ENCODE measurements at regions not wholly inside any gene's neighbourhood (a gene's known extent, or its start where the extent isn't known, plus 50 kb on each side); places are given as distances from the start of the nearest gene placed in this dataset.
"Not testable (repeated sequence)": the region's sequence is repeated elsewhere in the genome, so short reads cannot be mapped to it uniquely, and the experiment has no call there.

DNA sequence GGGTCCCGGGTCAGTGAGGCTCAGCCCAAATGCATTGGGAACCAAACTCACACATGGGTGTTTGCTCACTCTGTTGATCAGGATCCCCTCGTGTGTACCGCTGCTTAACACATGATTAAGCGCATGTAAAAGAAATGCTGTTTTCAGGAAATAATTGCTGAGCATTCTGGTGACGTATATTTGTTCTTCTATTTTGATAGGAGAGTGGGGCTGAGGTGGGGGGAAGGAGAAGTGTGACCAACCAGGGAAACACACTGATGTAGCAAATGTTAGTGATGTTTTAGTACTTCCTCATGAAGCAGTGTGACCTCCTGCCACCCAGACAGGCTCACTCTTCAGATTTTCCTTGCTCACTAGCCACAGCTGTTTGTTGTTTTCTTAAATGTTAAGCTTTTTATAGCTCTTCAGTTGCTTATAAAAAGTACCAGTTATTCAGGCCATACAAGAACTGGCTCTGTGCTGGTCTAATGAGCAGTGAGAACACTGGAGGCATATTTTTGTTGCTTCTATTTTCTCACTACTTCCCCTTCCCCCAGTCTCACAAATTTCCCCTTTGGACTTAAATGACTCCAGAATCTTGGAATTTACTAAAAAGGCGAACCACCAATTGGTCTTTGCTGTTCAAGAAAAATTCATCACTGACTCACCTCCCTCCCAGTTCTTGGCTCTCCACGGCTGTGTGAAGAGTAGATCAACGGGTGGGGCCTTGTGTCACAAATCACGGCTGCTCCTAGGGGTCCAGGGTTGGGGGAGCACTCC is 79.2 kb upstream of the BACH2 start:
- DNase-seq (ENCODE audit: low read depth in 4 of 4, low spot score in 2 of 4), result peak in 1 of 4 donors; percentile 52

DNA sequence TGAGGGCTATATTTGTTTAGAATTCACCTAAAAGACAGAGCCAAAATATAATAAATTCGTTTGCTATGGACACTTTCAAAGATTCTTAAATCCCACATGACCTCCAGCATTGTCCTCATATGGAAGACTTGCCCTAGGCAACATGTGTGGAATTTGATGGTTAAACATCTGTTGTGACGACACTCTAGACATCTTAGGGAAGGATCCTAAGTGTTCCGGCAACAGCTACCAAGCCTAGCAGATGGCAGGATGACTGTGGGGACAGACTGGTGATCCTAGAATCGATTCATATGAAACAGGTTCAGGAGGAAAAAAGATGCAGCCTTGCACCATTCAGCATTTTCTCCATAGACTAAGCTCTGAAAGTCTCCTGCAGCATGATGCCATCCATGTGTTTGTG is 77.6 kb upstream of the BACH2 start:
- no peak for DNase-seq (ENCODE audit: low read depth in 4 of 4, low spot score in 2 of 4)

DNA sequence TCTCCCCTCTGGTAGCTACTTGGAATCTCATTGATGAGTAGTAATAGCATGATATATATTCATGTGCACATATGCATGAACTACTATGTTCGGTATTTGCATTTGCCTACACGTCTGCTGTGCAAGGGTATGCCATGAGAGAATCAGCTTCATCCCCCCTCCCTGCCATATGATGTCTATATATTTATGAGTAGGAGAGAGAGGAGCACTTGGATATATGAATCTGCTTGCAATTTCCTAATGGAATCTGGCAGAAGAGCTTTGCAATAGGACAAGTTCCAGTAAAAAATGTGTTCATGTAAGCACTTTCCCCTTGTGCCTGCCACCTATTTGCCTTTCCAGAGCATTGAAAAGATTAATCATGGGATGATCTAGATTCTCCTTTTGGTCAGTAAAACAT is 76.2 kb upstream of the BACH2 start:
- DNase-seq (ENCODE audit: low read depth in 4 of 4, low spot score in 2 of 4), result no peak

DNA sequence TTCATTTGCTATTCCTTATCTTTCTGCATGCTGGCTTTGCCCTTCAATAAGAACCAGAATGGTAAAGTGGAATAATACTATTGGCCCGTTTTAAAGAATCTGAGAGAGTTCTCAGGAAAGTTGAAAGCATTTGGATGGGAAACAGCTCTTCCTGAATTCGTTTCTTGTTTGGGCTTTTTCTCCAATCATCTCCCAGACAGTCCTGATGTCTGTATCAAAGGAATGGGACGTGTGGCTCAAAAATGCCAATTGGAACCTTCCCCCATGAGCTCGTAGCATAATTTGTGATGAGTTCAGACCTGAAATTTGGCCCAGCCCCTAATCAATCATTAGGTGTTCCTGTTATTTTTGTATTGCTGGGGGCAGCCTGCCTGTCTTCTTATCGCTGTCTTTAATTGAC is 75.8 kb upstream of the BACH2 start:
- no peak for DNase-seq (ENCODE audit: low read depth in 4 of 4, low spot score in 2 of 4)

DNA sequence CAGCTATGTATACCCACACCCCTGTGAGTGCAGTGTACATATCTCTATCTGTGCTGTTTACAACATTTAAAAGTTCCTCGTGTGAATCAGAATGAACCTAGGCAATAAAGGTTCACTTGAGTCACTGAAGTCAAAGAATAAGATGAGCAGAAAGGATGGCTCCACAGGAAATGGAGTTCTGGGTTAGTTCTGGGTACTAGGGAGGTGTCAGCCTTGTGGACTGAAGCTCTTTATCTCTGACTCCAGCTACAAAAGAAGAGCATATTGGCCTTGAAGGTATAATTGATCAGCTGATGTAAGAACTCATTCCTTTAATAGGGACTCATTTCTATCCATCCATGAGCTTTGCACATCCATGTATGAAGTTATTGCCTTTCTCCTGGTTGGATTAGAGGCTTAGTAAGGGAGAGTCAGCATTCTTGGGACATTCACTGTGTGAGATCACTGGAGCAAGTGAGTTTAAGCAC is 73.9 kb upstream of the BACH2 start:
- DNase-seq (ENCODE audit: low read depth in 4 of 4, low spot score in 2 of 4), result no peak

DNA sequence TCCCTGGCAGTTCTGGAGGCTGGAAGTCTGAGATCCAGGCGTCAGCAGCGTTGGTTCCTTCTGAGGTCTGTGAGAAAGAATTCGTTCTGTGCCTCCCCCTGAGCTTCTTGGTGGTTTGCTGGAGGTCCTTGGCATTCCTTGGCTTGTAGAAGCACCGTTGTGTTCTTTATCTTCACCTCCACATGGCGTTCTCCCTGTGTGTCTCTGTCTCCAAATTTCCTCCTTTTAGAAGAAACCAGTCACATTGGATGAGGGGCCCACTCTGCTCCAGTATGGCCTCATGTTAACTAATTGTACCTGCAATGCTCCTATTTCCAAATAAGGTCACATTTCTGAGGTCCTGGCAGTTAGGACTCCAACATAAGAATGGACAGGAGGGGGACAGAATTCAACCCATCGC is 73.0 kb upstream of the BACH2 start:
- no peak for DNase-seq (ENCODE audit: low read depth in 4 of 4, low spot score in 2 of 4)

DNA sequence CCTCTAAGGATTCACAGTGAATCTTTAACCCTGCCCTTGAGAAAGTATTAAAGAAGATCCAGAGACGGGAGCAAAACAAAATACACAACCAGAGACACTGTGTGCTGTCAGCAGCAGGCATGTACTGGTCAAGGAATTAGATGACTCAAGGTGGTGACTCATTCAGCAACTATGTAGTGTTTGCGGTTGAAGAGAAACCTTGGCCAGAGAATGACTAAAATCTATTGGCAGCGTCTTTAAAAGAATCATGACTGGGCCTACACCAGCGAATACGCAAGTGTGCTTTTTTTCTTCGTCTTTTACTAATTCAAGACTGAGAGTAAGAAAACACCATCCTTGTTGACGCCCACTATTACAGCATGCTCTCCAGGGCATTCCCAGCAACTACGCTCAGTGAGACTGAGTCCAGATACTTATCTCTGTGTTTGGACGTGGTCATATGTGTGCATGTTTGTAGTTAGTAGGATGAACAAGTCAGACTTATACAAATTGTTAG is 72.4 kb upstream of the BACH2 start:
- no peak for DNase-seq (ENCODE audit: low read depth in 4 of 4, low spot score in 2 of 4)

DNA sequence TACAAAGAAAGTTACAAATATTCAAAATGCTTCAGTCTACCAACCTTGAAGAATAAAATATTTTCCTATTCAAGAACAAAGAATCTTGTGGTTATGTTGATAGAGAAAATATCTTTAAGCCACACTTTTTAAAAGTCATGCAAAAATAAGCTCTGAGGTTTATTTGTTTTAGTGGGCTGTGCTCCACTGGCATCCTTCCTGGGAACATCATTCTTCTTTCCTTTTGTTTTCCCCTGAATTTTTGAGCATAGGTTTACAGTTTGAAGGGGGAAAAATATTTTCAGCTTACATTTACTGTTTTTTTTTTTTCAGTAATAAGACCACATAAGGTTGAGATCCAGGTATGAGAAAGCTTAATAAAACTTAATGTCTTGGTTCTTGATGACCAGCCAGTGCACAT is 72.0 kb upstream of the BACH2 start:
- no peak for DNase-seq (ENCODE audit: low read depth in 4 of 4, low spot score in 2 of 4)

DNA sequence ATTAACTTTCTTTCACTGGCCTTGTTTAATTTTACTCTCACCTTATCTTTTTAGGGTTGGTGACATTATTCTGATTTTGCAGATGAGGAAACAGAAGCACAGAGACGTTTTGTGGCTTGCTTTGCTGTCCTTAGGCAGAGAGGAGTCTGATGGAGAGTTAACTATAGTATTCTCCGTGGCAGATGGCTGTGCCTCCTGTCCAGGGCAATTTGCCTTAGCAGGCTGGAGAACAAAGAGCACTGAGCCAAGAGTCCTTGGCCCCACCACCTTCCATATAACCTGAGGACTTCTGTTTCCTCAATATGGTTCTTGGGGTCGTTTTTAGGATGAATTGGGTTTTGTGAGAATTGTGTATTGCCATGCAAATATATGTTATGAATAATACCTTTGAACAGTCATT is 71.4 kb upstream of the BACH2 start:
- no peak for DNase-seq (ENCODE audit: low read depth in 4 of 4, low spot score in 2 of 4)

DNA sequence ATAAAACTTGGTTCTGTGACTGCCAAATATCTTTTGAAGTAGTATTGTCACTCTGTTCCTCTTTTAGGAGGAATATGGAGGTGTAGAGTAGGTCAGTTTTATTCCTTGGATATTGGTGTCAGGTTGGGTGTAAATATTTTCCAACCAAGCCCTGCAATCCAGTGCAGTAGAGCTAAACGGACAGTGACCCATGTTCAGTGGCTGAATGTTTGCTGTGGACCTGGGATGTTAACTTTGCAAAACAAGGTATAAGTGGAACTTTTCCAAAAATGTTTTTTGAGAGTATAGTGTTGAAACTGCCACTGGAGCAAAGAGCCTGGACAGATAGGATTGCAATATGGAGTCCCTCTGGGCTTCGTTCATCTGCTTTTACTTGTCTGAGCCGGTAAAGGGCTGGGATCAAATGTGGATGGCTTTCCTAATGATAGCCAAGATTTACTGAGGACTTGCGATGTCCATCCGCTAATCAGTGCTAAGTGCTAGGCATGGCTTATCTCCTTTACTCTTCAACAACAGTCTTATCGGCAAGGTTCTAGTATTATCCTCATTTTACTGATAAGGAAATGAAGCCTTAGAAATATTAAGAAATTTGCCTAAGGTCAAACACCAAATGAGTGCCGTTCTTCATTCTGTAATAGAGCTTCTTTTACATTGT is 69.0 kb upstream of the BACH2 start:
- DNase-seq (ENCODE audit: low read depth in 4 of 4, low spot score in 2 of 4), result no peak

DNA sequence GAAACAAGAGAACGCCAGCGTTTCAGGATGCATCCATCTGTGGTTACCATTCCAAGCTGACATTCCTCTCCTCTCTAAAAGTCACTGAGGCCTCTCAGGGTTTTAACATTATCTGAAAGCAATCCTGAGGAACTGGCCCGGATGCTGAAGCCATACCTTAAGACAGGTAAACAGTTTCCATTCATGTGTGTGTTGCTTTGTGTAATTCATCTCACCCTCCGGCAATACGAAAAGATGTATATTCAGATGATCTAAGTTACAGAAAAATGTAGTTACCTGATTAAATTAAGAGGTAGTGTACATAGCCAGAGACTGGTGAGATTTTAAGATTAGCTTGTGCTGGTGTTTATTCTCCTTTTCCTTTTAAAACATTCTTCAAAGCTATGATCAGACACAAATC is 68.4 kb upstream of the BACH2 start:
- DNase-seq (ENCODE audit: low read depth in 4 of 4, low spot score in 2 of 4), result no peak

DNA sequence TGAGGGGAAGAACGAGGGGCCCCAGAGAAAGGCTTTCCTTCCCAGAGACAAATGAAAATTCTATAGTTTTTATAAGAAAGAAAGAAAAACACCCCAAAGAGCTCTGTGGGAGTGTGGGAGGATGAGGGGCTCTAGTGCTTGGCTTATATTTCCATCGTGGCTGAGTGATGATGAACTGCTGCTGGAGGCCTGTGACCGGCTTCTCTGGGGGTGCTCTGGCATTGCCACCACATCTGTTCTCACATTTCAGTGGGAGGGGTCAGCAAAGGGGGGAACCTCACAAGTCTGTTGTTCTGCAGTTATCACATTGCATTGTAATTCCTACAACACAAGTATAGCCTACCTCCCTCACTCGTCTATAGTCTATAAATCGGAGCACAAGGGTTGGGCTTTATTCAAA is 67.6 kb upstream of the BACH2 start:
- DNase-seq (ENCODE audit: low read depth in 4 of 4, low spot score in 2 of 4), result peak in 1 of 4 donors; percentile 35

DNA sequence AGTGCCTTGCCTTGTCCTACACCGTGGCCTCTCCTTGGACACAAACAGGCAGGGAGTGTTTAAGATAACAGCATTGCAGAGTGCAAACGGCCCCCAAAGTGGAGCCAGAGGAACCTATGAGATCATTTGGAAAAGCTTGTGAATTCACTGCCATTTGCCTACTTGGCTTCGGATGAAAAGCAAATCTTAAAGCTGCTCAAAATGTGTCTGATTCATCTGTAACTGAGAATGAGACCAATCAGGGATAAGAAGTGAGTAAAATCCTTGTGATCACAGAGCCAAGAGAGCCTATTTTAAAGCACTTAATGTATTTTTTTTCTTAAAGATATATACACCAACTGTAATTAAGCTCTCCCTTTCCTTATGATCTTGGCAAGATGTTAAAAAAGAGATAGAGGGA is 65.7 kb upstream of the BACH2 start:
- no peak for DNase-seq (ENCODE audit: low read depth in 4 of 4, low spot score in 2 of 4)

DNA sequence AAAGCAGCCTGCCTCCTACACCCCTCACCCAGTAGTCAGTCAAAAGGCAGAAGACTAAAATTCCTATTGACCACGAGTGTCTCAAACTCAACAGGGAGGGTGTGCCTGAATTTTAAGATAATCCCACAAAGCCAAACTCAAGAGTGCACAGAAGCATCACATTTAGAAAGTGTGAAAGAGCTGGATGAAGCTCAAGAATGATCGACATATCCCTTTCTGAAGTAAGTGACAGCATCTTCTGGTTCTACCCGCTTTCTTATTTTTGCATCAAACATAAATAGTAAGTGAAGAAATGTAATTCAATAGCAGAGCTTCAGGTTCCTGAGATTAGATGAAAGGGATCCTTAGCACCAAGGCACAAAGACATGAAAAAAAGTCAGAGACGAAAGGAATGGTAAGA is 64.5 kb upstream of the BACH2 start:
- DNase-seq (ENCODE audit: low read depth in 4 of 4, low spot score in 2 of 4), result no peak

DNA sequence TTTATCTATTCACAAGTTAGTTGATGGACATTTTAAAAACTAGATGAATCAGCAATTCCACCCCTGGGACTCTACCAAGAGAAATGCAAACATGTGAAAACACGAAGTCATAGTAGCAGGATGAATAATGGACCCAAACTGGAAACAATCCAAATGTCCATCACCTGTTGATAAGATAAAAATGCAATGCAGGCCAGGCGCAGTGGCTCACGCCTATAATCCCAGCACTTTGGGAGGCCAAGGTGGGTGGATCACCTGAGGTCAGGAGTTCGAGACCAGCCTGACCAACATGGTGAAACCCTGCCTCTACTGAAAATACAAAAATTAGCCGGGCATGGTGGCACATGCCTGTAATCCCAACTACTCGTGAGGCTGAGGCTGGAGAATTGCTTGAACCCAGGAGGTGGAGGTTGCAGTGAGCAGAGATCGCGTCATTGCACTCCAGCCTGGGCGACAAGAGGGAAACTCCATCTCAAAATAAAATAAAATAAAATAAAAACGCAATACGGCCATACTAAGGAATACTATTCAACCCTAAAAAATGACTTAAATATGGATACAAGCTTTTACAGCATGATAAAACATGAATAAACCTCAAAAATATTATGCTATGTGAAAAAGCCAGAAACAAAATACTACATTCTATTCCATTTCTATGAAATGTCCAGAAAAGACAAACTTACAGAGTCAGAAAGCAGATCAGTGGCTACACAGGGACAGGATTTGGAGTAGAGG is 61.6 kb upstream of the BACH2 start:
- not testable (repeated sequence) for DNase-seq (ENCODE audit: low read depth in 4 of 4, low spot score in 2 of 4)

DNA sequence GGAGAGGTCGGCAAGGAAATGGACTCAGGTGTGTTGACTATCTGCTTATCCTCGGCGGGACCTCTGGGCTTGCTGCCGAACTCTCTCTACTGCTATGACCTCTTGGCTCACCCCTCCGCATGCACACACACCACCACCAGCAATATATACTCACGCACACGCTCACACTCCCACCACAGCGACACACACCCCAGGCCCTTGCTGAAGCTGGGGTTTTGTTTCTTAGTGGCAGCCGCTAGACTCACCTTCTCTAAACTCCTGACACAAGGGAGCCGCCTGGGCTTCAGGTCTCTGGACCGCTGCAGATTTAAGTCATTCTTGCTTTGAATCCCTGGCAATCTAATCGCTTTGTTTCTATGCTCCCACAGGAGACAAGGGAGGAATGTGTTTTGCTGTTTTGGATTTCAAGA is 59.4 kb upstream of the BACH2 start:
- DNase-seq (ENCODE audit: low read depth in 4 of 4, low spot score in 2 of 4), result no peak

DNA sequence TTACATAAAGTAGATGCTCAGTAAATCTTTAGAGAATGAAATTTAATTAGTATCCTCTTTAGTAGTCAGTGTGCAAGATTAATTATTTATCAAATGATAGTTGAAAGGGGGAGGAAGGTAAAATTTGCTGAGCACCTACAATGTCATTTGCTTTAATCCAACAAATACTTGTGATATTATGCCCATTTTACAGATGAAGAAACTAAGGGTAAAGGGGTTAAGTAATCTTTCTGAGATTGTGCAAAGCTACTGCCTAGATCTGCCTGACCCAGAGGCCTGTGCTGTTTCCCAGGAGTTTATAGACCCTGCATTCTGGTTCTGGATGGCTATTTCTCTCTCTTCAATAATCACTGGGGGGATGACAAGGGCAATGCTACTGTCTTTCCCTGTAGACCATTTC is 58.3 kb upstream of the BACH2 start:
- DNase-seq (ENCODE audit: low read depth in 4 of 4, low spot score in 2 of 4), result no peak

DNA sequence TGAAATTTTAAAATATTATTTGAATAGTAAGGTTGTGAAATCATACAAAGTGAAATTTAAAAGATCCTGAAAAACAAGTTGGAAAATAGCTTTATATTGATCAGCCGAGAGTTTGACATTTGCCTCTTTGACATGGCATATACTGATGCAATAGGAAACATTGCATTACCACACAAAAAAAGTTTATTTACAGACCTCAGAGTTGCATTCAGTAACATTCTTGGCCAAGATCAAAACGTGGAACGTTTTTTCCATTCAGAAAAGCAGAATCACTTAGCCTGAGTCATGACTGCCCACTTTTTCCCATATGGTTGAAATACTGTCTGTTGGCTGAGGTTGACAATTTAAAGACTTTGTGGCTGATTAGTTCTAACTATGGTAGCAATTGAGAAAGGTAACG is 55.1 kb upstream of the BACH2 start:
- DNase-seq (ENCODE audit: low read depth in 4 of 4, low spot score in 2 of 4), result no peak

DNA sequence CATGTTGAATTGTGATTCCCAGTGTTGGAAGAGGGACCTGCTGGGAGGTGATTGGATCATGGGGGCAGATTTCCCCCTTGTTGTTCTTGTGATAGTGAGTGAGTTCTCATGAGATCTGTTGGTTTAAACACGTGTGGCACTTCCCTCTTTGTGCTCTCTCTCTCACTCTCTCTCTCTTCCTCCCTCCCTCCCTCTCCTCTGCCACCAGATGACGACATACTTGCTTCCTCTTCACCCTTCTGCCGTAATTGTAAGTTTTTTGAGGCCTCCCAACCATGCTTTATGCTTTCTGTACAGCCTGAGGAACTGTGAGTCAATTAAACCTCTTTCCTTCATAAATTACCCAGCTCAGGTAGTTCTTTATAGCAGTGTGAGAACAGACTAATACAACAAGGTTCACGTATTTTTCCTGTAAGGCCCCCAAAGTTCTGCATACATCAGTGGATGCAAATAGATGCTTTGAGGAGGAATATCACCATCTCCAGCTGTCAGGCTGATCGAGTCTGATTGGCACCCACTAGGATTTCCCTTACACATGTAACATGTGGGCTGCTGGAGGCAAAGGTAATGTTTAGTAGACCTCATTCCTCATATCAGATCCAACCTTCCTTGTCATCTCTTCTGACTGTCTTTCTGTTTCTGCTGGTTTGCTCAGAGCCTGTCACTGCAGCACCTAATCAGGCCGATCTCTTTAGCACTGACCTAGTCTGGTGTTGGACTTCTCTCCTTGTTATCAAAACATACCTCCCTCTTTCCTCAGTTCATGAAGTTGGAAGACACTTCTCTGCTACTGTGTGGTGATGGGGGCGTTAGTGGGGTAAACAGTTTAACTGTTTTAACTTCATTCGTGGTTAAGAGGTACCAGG is 54.3 kb upstream of the BACH2 start:
- no peak for DNase-seq (ENCODE audit: low read depth in 4 of 4, low spot score in 2 of 4)

DNA sequence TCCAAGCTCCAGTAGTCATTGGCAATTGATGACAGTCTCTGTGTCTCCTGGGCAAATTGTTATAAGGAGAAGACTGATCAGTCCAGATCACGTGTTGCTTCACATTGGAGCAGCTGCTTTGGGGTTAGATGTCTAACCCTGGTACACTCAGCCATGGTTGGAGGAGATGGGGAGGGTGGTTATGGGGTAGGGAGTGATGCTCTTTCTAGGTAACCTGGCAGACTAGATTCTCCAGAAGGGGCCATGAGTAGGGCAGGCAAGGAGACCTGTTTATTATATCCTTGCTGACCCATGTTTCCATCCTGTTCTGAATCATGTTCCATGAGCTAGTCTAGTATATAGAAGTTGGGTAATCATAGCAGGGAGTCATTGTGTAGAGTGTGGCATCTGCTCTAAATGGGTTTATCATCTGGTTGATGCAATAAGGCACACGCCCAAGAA is 50.8 kb upstream of the BACH2 start:
- no peak for DNase-seq (ENCODE audit: low read depth in 4 of 4, low spot score in 2 of 4)

DNA sequence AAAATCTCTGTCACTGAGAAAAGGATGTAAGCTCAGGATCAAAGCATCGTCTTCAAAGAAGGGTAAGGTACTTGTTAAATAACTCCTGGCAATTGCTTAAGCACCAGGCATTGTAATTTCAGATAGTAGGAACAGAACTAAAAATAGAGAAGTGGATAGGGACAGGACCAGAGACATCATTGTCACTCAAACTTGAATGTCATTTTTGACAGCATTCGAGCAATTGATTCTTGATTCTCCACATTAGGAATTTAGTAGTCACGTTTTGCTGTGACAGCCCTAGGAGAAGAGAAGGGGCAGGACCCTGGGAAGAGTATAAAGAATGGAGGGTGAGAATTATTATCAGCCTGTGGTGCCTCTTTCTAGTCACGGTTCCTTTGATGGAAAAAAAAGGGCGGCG is 50.1 kb upstream of the BACH2 start:
- DNase-seq (ENCODE audit: low read depth in 4 of 4, low spot score in 2 of 4), result no peak

Measured in left renal cortex interstitium (tissue), 4 donors.